ENCODE measurements at regions not wholly inside any gene's neighbourhood (a gene's known extent, or its start where the extent isn't known, plus 50 kb on each side); places are given as distances from the start of the nearest gene placed in this dataset.
"Not testable (repeated sequence)": the region's sequence is repeated elsewhere in the genome, so short reads cannot be mapped to it uniquely, and the experiment has no call there.

GRCh38 chr1:232441036-232441411 lies 188.9 kb downstream of the SIPA1L2 start:
- no peak for DNase-seq

DNA sequence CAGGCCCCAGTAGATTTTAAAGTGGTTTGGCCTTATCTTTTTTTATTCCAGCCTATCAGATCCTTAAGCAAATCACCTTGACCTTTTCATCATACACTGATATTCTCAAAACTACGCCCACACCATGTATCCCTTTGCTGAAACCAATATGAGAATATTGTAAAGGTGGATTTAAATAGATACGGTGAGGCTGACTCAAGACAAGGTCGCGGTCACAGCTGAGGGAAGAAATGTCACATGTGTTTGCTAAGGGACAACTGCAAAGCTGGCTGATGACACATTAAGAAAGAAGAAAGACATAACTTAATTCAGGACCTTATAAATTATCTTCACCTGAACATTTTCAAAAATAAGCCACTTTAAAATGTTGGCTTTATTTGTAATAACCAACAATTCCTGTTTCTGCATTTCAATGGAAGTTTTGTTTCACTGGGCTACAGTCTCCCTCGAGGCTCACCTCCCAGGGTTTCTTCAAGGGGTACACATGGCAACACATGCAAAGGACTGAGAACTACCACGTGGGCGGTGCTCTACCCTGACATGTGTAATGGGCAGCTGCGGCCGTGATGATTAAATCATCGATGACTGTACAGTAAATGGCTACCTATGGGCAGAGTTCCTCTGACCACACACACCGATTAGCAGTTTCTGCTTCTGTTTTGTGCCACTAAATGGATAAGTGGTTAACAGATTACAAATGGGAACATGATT lies 189.5 kb downstream of the SIPA1L2 start:
- no peak for DNase-seq

GRCh38 chr1:232439011-232439410 lies 190.9 kb downstream of the SIPA1L2 start:
- DNase-seq: no peak

- DNase-seq: no peak
Measured at GRCh38 chr1:232438476-232438875, 191.5 kb downstream of the SIPA1L2 start.

GRCh38 chr1:232437510-232437909 lies 192.4 kb downstream of the SIPA1L2 start:
- no peak for DNase-seq

GRCh38 chr1:232435729-232436128 lies 194.2 kb downstream of the SIPA1L2 start:
- DNase-seq: no peak

DNA sequence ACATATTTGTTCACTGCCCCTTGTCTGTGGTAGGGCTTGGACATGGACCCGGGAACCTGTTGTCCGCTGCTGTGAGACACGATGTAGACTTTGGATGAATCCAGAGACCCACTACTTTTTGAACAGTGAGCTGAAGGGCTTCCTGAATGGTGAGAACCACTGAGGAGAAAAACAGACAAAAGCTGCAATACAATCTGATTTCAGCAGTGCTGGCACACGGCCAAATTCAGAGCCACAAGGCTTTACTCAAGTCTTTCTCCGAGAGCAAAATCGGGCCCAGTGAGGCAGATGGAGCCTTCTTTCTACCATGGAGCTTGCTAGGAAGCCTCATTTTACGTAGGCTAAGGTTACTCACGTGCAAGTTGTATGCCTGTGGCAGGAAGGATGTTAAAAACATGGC lies 197.6 kb downstream of the SIPA1L2 start:
- DNase-seq: no peak

- no peak for DNase-seq
Measured at GRCh38 chr1:232431748-232432147, 198.2 kb downstream of the SIPA1L2 start.

GRCh38 chr1:232431326-232431725 lies 198.6 kb downstream of the SIPA1L2 start:
- no peak for DNase-seq

GRCh38 chr1:232430467-232430866 lies 199.5 kb downstream of the SIPA1L2 start:
- no peak for DNase-seq

DNA sequence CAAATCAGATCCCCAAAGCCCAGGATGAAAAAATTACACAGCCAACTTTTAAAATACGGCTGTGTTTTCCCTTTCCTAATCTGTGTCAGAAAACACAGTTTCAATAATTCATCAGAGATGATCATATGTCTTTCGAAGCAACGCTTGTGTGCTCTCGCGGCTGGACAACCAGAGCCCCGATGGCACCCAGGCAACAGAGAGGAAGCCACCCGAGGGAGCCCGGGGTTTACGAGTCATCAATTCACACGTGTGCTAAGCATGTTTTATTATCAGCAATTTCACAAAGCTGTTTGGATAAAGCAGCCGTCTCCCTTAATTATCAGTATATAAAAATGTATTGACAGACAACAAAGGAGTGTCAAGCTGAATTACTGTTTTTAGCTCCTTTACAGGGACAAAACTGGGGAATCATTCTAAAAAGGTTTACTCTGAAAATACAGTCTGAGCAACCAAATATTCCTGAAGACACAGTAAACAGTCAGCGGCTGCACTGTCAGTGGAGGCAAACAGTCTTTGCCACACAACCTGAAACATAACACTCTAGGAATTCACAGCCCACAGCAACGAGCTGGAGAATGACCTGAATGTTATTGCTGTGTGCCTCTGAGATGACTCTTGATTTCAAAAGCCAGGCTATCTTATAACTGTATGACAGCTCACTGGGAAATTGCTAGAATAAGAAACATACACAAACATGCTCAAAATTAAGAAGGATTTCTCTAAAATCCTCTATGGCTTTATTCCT lies 201.0 kb downstream of the SIPA1L2 start:
- DNase-seq: no peak

DNA sequence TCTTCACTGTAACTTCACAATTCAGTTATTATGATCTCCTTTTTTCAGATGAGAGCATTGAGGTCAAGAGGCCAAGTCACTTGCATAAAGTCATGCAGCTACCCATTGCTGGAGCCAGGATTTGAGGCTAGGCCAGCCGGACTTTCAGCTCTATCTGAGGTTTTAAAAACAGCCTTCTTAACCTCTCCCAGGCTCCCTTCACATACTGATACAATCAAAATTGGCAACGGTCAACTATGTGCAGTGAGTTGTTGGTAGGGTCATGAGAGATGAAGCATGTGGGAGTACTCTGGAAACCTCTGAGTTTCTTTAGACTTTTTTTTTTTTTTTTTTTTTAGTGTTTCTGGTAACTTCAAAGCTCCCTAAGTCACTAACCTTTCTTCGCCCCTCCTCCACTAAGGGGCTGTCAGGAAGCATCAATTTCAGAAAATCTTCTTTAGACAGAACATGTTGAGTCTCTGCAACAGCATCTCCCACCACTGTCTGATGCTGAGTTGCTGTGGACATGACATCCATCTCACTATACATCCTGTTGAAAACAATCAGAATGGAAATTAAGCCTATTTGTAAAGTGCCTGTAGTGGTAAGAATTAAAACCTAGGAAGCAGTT lies 201.8 kb downstream of the SIPA1L2 start:
- no peak for DNase-seq

DNA sequence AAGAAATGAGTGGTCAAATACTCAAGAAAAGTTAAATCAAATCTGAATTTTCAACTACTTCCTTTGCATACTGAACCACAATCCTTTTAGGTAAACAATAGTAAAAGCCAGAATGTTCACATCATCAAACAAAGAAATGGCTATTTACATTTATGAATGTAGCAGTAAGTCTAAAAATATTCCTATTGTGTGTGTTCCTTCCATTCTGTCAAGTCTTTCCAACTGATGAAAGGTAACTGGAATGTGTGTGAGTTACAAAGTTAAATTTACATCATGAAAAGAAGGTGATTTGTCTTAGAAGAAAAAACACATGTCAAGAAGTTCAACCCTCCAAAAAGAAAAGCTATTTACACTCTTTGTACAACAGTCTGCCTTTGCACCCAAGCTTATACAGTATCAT lies 203.1 kb downstream of the SIPA1L2 start:
- DNase-seq: no peak

GRCh38 chr1:232425421-232425820 lies 204.5 kb downstream of the SIPA1L2 start:
- no peak for DNase-seq

DNA sequence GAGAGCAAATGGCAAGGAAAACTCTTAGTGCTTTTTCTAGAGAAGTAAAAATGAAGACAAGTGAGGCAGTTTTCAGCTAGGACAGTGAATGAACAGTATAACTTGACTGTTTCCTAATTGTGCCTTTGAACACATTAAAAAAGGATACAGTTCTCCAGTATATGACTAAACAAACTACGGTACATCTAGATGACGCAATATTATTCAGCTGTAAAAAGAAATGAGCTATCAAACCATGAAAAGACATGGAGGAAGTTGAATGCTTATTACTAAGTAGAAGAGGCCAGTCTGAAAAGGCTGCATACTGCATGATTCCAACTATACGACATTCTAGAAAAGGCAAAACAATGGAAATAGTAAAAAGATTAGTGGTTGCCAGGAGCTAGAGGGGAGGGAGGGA lies 206.3 kb downstream of the SIPA1L2 start:
- no peak for DNase-seq

DNA sequence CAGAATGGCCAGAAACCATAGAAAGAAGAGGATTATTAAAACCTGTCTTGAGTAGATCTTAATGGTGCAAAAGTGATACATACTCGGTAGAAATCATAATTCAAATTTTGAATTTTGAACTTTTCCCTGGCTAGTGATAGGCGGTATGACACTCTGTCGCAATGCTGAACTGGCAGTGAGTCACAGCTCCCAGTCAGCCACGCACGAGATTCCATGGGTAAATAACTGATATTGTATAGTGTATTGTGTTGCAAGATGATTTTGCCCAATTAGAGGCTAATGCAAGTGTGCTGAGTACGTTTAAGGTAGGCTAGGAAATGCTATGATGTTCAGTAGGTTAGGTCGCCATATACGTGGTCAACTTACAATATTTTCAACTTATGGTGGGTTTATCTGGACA lies 207.0 kb downstream of the SIPA1L2 start:
- DNase-seq: no peak

DNA sequence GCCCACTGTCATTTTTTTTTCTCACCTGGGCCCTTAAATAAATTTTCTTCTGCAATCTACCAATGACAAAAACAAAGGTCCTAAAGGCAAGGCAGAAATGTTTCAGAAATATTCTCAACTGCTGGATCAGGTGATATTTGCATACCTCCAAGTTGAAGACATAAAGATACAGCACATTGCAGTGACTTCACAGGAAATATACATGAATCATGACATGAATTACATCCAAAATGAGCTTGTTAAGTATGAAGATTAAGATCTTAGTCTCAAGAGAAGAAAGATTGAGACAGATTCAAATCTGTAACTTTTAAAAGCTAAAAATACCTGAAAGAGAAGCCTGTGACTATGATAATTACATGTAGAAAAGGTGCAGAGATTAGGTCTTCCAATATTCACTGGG lies 207.8 kb downstream of the SIPA1L2 start:
- no peak for DNase-seq

- no peak for DNase-seq
Measured at GRCh38 chr1:232421143-232421796, 208.7 kb downstream of the SIPA1L2 start.

DNA sequence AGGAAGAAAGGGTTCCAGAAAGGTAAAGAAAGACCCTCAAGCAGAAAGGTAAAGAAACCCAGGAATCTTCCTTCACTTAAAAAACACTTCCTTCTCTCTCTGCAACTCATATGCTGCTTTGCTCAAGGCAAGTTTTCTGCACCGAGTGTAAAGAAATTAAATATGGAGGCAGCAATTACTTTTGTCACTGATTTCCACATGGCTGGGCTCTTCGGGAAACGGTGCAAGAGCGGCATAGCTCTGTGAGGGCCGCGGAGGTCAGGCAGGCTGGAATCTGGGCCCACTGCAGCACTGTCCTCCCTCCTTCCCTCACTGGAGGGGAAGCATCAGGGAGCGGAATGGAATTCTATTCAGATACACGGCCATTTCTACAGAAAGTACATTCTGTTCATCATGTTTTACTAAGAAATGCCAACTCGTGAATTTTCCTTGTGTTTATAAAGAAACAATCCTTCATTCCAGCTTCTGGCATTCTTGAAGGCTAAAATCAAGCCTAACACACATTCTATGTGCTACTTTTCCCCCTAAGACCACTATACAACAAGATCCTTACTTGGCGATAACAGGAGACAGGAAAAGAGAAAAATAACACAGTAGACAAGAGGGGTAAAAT lies 212.2 kb downstream of the SIPA1L2 start:
- no peak for DNase-seq

GRCh38 chr1:232416026-232416568 lies 213.8 kb downstream of the SIPA1L2 start:
- no peak for DNase-seq

DNA sequence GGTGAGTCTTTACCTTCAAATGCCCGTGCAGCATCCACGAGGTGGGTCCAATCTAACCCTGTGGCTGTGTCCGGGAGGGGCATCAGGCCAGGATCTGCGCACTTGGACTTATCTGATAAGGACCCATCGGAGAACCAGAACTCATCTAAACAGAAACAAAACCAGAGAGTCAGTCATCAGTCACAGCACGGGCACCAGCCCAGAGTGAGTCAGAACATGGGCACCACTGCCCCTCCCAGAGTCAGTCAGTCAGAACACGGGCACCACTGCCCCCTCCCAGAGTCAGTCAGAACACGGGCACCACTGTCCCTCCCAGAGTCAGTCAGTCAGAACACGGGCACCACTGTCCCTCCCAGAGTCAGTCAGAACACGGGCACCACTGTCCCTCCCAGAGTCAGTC lies 214.5 kb downstream of the SIPA1L2 start:
- not testable (repeated sequence) for DNase-seq

GRCh38 chr1:232414100-232414499 lies 215.8 kb downstream of the SIPA1L2 start:
- DNase-seq: no peak

- no peak for DNase-seq
Measured at GRCh38 chr1:232413674-232414073, 216.3 kb downstream of the SIPA1L2 start.
